HCT116 (cell line): ENCODE measurements at regions not wholly inside any gene's neighbourhood (a gene's known extent, or its start where the extent isn't known, plus 50 kb on each side); places are given as distances from the start of the nearest gene placed in this dataset.

Experiments
- CTCF ChIP-seq, 3 experiments: fragments of 200-600 bp in 1 of 3; sonication (generic) in 1 of 3; IDR thresholded peaks in 2 of 3; conservative IDR thresholded peaks in 1 of 3; 2 replicates each; pipeline ENCODE4 v1.5.1; 2012 to 2017; ENCODE audit warnings: low read depth in 2 of 3, low read length in 2 of 3, antibody characterized with exemption in 1 of 3, borderline replicate concordance in 1 of 3, control low read depth in 1 of 3, mild to moderate bottlenecking in 1 of 3, mixed read lengths in 1 of 3, mixed run types in 1 of 3, moderate library complexity in 1 of 3; ENCODE audit not compliant: insufficient read depth in 1 of 3
- EZH2 ChIP-seq: fragments of 200-600 bp; sonication (generic); IDR thresholded peaks from 2 replicates; pipeline ENCODE4 v1.6.1; 2017; ENCODE audit warnings: antibody characterized with exemption, mixed run types
- EZH2phosphoT487 ChIP-seq: fragments of 200-600 bp; IDR thresholded peaks from 2 replicates; pipeline ENCODE4 v1.6.1; 2018; ENCODE audit warnings: antibody characterized with exemption, borderline replicate concordance
- POLR2A ChIP-seq: IDR thresholded peaks from 2 replicates; pipeline ENCODE4 v1.7.0; 2011; ENCODE audit warnings: borderline replicate concordance; ENCODE audit not compliant: insufficient read depth, insufficient read length; ENCODE audit errors: extremely low read depth
- POLR2AphosphoS5 ChIP-seq: IDR thresholded peaks from 2 replicates; pipeline ENCODE4 v1.6.1; 2011; ENCODE audit warnings: mild to moderate bottlenecking, low read depth, low read length, moderate library complexity
- RAD21 ChIP-seq: IDR thresholded peaks from 2 replicates; pipeline ENCODE4 v1.6.1; 2012; ENCODE audit warnings: low read depth, mild to moderate bottlenecking
- REST ChIP-seq: IDR thresholded peaks from 2 replicates; pipeline ENCODE4 v1.6.1; 2012; ENCODE audit warnings: low read depth
- TCF7L2 ChIP-seq: IDR thresholded peaks from 2 replicates; pipeline ENCODE4 v1.7.0; 2011; ENCODE audit warnings: borderline replicate concordance, inconsistent platforms; ENCODE audit not compliant: insufficient read depth, insufficient read length; ENCODE audit errors: extremely low read depth
- YY1 ChIP-seq: IDR thresholded peaks from 2 replicates; pipeline ENCODE4 v1.6.1; 2011; ENCODE audit warnings: low read length, low read depth, moderate library complexity, mild to moderate bottlenecking; ENCODE audit not compliant: insufficient replicate concordance; ENCODE audit errors: extremely low read depth

GRCh38 chr12:89901906-89902642 lies 193.4 kb upstream of the ATP2B1 start:
- TF ChIP-seq TCF7L2, result no peak
- TF ChIP-seq REST, result no peak
- TF ChIP-seq CTCF (IDR thresholded peaks at IDR 0.05 in 2 of 3, conservative IDR thresholded peaks at IDR 0.05 in 1 of 3; ENCODE audit: borderline replicate concordance in 1 of 3, insufficient read depth in 1 of 3, low read depth in 2 of 3, low read length in 2 of 3), result no peak
- no peak for TF ChIP-seq RAD21
- TF ChIP-seq POLR2A, result no peak
- TF ChIP-seq POLR2AphosphoS5, result no peak
- TF ChIP-seq YY1, result no peak
- no peak for TF ChIP-seq EZH2phosphoT487
- TF ChIP-seq EZH2, result no peak
